ENCODE measurements at regions not wholly inside any gene's neighbourhood (a gene's known extent, or its start where the extent isn't known, plus 50 kb on each side); places are given as distances from the start of the nearest gene placed in this dataset.

GRCh38 chrX:69291116-69291515 is 125.9 kb upstream of the PJA1 start:
- DNase-seq (ENCODE audit: low spot score) = no peak
- ChIA-PET POLR2A (ENCODE audit: low non-redundant PET) (no interaction called here), CTCF (interaction anchor here (0.7 kb wide), 1 partner anchor 518 kb away, joined by 3 read pairs; no protein-coding TSS in a partner anchor)
- no peak for TF ChIP-seq CTCF (conservative IDR thresholded peaks at IDR 0.05; ENCODE audit: low read depth)
- H3K27ac ChIP-seq = no peak overlapping the region

- POLR2A ChIA-PET (ENCODE audit: low non-redundant PET) = no interaction called here
- no peak for DNase-seq (ENCODE audit: low spot score)
- CTCF ChIA-PET = no interaction called here
- no peak for TF ChIP-seq CTCF (conservative IDR thresholded peaks at IDR 0.05; ENCODE audit: low read depth)
- H3K27ac ChIP-seq = no peak overlapping the region
Measured at GRCh38 chrX:69290292-69290691, 125.0 kb upstream of the PJA1 start.

GRCh38 chrX:69289793-69290123 is 124.5 kb upstream of the PJA1 start:
- no peak for DNase-seq (ENCODE audit: low spot score)
- TF ChIP-seq CTCF (conservative IDR thresholded peaks at IDR 0.05; ENCODE audit: low read depth) = no peak
- POLR2A ChIA-PET (ENCODE audit: low non-redundant PET) = no interaction called here
- CTCF ChIA-PET = no interaction called here
- no peak overlapping the region for H3K27ac ChIP-seq

GRCh38 chrX:69289046-69289792 is 124.0 kb upstream of the PJA1 start:
- ChIA-PET CTCF (interaction anchor here (0.6 to 1.7 kb wide), 3 partner anchors 239 to 467 kb away, joined by 5 to 7 read pairs (median 6); no protein-coding TSS in a partner anchor), POLR2A (ENCODE audit: low non-redundant PET) (no interaction called here)
- H3K27ac ChIP-seq = no peak overlapping the region
- TF ChIP-seq CTCF (conservative IDR thresholded peaks at IDR 0.05; ENCODE audit: low read depth) = no peak
- DNase-seq (ENCODE audit: low spot score) = no peak

GRCh38 chrX:69287095-69287494 is 121.8 kb upstream of the PJA1 start:
- ChIA-PET POLR2A (ENCODE audit: low non-redundant PET) (no interaction called here), CTCF (interaction anchor here (0.6 to 1.1 kb wide), 2 partner anchors 11 to 124 kb away, joined by 3 to 4 read pairs; no protein-coding TSS in a partner anchor)
- TF ChIP-seq CTCF (conservative IDR thresholded peaks at IDR 0.05; ENCODE audit: low read depth) = no peak
- no peak for DNase-seq (ENCODE audit: low spot score)
- no peak overlapping the region for H3K27ac ChIP-seq

- no peak for DNase-seq (ENCODE audit: low spot score)
- H3K27ac ChIP-seq = no peak overlapping the region
- POLR2A ChIA-PET (ENCODE audit: low non-redundant PET) = no interaction called here
- CTCF ChIA-PET = interaction anchor here (0.6 to 1.1 kb wide), 2 partner anchors 11 to 125 kb away, joined by 3 to 4 read pairs; no protein-coding TSS in a partner anchor
- no peak for TF ChIP-seq CTCF (conservative IDR thresholded peaks at IDR 0.05; ENCODE audit: low read depth)
Measured at GRCh38 chrX:69286565-69286906, 121.3 kb upstream of the PJA1 start.
